CD4-positive, CD25-positive, alpha-beta regulatory T cell (primary cell): ENCODE measurements at regions not wholly inside any gene's neighbourhood (a gene's known extent, or its start where the extent isn't known, plus 50 kb on each side); places are given as distances from the start of the nearest gene placed in this dataset.

Source experiments
- ATAC-seq, 2 donors: fragments of 150-1000 bp; cut with Tn5 transposase; one replicate each; pipeline ENCODE4 v1.10.0; 2021; ENCODE audit warnings: low read depth in 2 of 2, moderate number of reproducible peaks in 2 of 2, moderate library complexity in 1 of 2
- DNase-seq, 3 donors: peaks; one replicate each; pipeline versions ENCODE4 v3.0.0 to v3.0.0-alpha.2; 2012 to 2022; ENCODE audit warnings: mixed read lengths in 1 of 3
- H3K27ac ChIP-seq: one replicate; pipeline ENCODE4 v1.7.0; 2013; ENCODE audit warnings: mild to moderate bottlenecking, low read length; ENCODE audit not compliant: insufficient read depth, poor library complexity, severe bottlenecking
- H3K27me3 ChIP-seq: one replicate; pipeline ENCODE4 v1.7.0; 2013; ENCODE audit warnings: low read length; ENCODE audit not compliant: control insufficient read depth, insufficient read depth
- H3K36me3 ChIP-seq: one replicate; pipeline ENCODE4 v1.7.0; 2013; ENCODE audit warnings: mild to moderate bottlenecking, low read length, moderate library complexity; ENCODE audit not compliant: control insufficient read depth, insufficient read depth
- H3K4me1 ChIP-seq: 2 replicates; pipeline ENCODE4 v1.7.0; 2013; ENCODE audit warnings: mild to moderate bottlenecking, low read length; ENCODE audit not compliant: insufficient read depth, control insufficient read depth, poor library complexity, severe bottlenecking
- H3K4me3 ChIP-seq: one replicate; pipeline ENCODE4 v1.7.0; 2013; ENCODE audit warnings: low read depth, mild to moderate bottlenecking, low read length, moderate library complexity
- H3K9me3 ChIP-seq, 2 experiments: 1 replicate in 1 of 2; 2 replicates in 1 of 2; pipeline ENCODE4 v1.7.0; 2013; ENCODE audit warnings: low read length in 2 of 2, mild to moderate bottlenecking in 1 of 2, moderate library complexity in 1 of 2; ENCODE audit not compliant: control insufficient read depth in 2 of 2
- H3K27ac Mint-ChIP-seq, 3 donors: one replicate each; pipeline ENCODE4 v1.8.0; 2020 to 2022; ENCODE audit warnings: mild to moderate bottlenecking in 3 of 3, mixed read lengths in 3 of 3, moderate library complexity in 2 of 3
- H3K27me3 Mint-ChIP-seq: one replicate; pipeline ENCODE4 v1.8.0; 2022; ENCODE audit warnings: mild to moderate bottlenecking, mixed read lengths
- H3K36me3 Mint-ChIP-seq: one replicate; pipeline ENCODE4 v1.8.0; 2020; ENCODE audit warnings: mixed read lengths
- H3K4me1 Mint-ChIP-seq, 4 donors: one replicate each; pipeline ENCODE4 v1.8.0; 2020 to 2022; ENCODE audit warnings: mixed read lengths in 4 of 4, mild to moderate bottlenecking in 1 of 4
- H3K4me3 Mint-ChIP-seq, 4 donors: one replicate each; pipeline ENCODE4 v1.8.0; 2020 to 2022; ENCODE audit warnings: mild to moderate bottlenecking in 4 of 4, mixed read lengths in 4 of 4, moderate library complexity in 3 of 4
- H3K9me3 Mint-ChIP-seq, 7 donors: one replicate each; pipeline ENCODE4 v1.8.0; 2020 to 2022; ENCODE audit warnings: mixed read lengths in 7 of 7, mild to moderate bottlenecking in 3 of 7, moderate library complexity in 2 of 7

GRCh38 chr12:46915082-46915481 lies 89.3 kb upstream of the SLC38A4 start:
- H3K27me3 Mint-ChIP-seq = peaks cover 18% of the 10 kb centered on the region

GRCh38 chr12:46915836-46916235 lies 90.0 kb upstream of the SLC38A4 start:
- H3K4me3 Mint-ChIP-seq = no peak overlapping the region
- H3K4me1 ChIP-seq = no peaks in the 10 kb centered on the region
- no peak overlapping the region for H3K4me3 ChIP-seq
- ATAC-seq (no peak), DNase-seq (no peak)
- no peaks in the 10 kb centered on the region for H3K36me3 Mint-ChIP-seq
- H3K27ac ChIP-seq = no peak overlapping the region
- no peaks in the 10 kb centered on the region for H3K4me1 Mint-ChIP-seq
- peaks cover 0 to 7% (median 1%) of the 10 kb centered on the region in 7 donors for H3K9me3 Mint-ChIP-seq
- no peaks in the 10 kb centered on the region for H3K9me3 ChIP-seq
- H3K36me3 ChIP-seq = no peaks in the 10 kb centered on the region
- H3K27me3 Mint-ChIP-seq = peaks cover 13% of the 10 kb centered on the region
- no peaks in the 10 kb centered on the region for H3K27me3 ChIP-seq
- no peak overlapping the region for H3K27ac Mint-ChIP-seq

More at GRCh38 chr12:46915082-46915481, 89.3 kb upstream of the SLC38A4 start:
- H3K9me3 ChIP-seq = no peaks in the 10 kb centered on the region
- H3K4me3 ChIP-seq = no peak overlapping the region
- H3K4me1 ChIP-seq = no peaks in the 10 kb centered on the region
- no peaks in the 10 kb centered on the region for H3K27me3 ChIP-seq
- Mint-ChIP-seq H3K4me3 (no peak overlapping the region), H3K4me1 (no peaks in the 10 kb centered on the region), H3K27ac (no peak overlapping the region), H3K9me3 (peaks cover 0 to 8% (median 1%) of the 10 kb centered on the region in 7 donors), H3K36me3 (no peaks in the 10 kb centered on the region)
- DNase-seq = no peak
- H3K27ac ChIP-seq = no peak overlapping the region
- H3K36me3 ChIP-seq = no peaks in the 10 kb centered on the region
- ATAC-seq = no peak

- no peaks in the 10 kb centered on the region for H3K36me3 ChIP-seq
- H3K27ac Mint-ChIP-seq = no peak overlapping the region
- no peaks in the 10 kb centered on the region for H3K4me1 Mint-ChIP-seq
- H3K27me3 ChIP-seq = no peaks in the 10 kb centered on the region
- no peaks in the 10 kb centered on the region for H3K4me1 ChIP-seq
- DNase-seq = no peak
- peaks cover 9% of the 10 kb centered on the region for H3K27me3 Mint-ChIP-seq
- no peak overlapping the region for H3K4me3 Mint-ChIP-seq
- no peaks in the 10 kb centered on the region for H3K9me3 ChIP-seq
- no peak overlapping the region for H3K4me3 ChIP-seq
- H3K27ac ChIP-seq = no peak overlapping the region
- no peaks in the 10 kb centered on the region for H3K36me3 Mint-ChIP-seq
- ATAC-seq = no peak
- peaks cover 0 to 4% (median 0%) of the 10 kb centered on the region in 7 donors for H3K9me3 Mint-ChIP-seq
Measured at GRCh38 chr12:46916796-46917419, 91.1 kb upstream of the SLC38A4 start.

- no peak overlapping the region for H3K27ac ChIP-seq
- DNase-seq (no peak), ATAC-seq (no peak)
- H3K36me3 Mint-ChIP-seq = no peaks in the 10 kb centered on the region
- no peak overlapping the region for H3K4me3 ChIP-seq
- H3K36me3 ChIP-seq = no peaks in the 10 kb centered on the region
- peaks cover 0 to 3% (median 0%) of the 10 kb centered on the region in 7 donors for H3K9me3 Mint-ChIP-seq
- H3K27me3 Mint-ChIP-seq = peaks cover 9% of the 10 kb centered on the region
- no peaks in the 10 kb centered on the region for H3K9me3 ChIP-seq
- H3K4me1 ChIP-seq = no peaks in the 10 kb centered on the region
- H3K27me3 ChIP-seq = no peaks in the 10 kb centered on the region
- H3K4me3 Mint-ChIP-seq = no peak overlapping the region
- H3K27ac Mint-ChIP-seq = no peak overlapping the region
- H3K4me1 Mint-ChIP-seq = no peaks in the 10 kb centered on the region
Measured at GRCh38 chr12:46917821-46918220, 92.0 kb upstream of the SLC38A4 start.

GRCh38 chr12:46918631-46919030 lies 92.8 kb upstream of the SLC38A4 start:
- H3K36me3 Mint-ChIP-seq = no peaks in the 10 kb centered on the region
- Histone ChIP-seq H3K4me3 (no peak overlapping the region), H3K27me3 (peaks cover 2% of the 10 kb centered on the region), H3K36me3 (no peaks in the 10 kb centered on the region), H3K9me3 (no peaks in the 10 kb centered on the region), H3K27ac (no peak overlapping the region), H3K4me1 (no peaks in the 10 kb centered on the region)
- H3K4me3 Mint-ChIP-seq = no peak overlapping the region
- ATAC-seq (no peak), DNase-seq (no peak)
- no peaks in the 10 kb centered on the region for H3K4me1 Mint-ChIP-seq
- H3K27ac Mint-ChIP-seq = no peak overlapping the region
- peaks cover 0 to 3% (median 0%) of the 10 kb centered on the region in 7 donors for H3K9me3 Mint-ChIP-seq
- H3K27me3 Mint-ChIP-seq = peaks cover 9% of the 10 kb centered on the region

- Histone ChIP-seq H3K27ac (no peak overlapping the region), H3K27me3 (peaks cover 2% of the 10 kb centered on the region), H3K4me3 (no peak overlapping the region), H3K4me1 (no peaks in the 10 kb centered on the region), H3K9me3 (no peaks in the 10 kb centered on the region), H3K36me3 (no peaks in the 10 kb centered on the region)
- no peaks in the 10 kb centered on the region for H3K4me1 Mint-ChIP-seq
- H3K4me3 Mint-ChIP-seq = no peak overlapping the region
- no peak overlapping the region for H3K27ac Mint-ChIP-seq
- no peak for ATAC-seq
- no peaks in the 10 kb centered on the region for H3K36me3 Mint-ChIP-seq
- H3K27me3 Mint-ChIP-seq = peaks cover 13% of the 10 kb centered on the region
- peaks cover 0 to 3% (median 0%) of the 10 kb centered on the region in 7 donors for H3K9me3 Mint-ChIP-seq
- DNase-seq = no peak
Measured at GRCh38 chr12:46919666-46920400, 94.0 kb upstream of the SLC38A4 start.

- ATAC-seq (no peak), DNase-seq (no peak)
- Histone ChIP-seq H3K9me3 (no peaks in the 10 kb centered on the region), H3K27ac (no peak overlapping the region), H3K27me3 (peaks cover 2% of the 10 kb centered on the region), H3K36me3 (no peaks in the 10 kb centered on the region), H3K4me1 (no peaks in the 10 kb centered on the region), H3K4me3 (no peak overlapping the region)
- Mint-ChIP-seq H3K36me3 (no peaks in the 10 kb centered on the region), H3K27me3 (peaks cover 18% of the 10 kb centered on the region), H3K4me3 (no peak overlapping the region), H3K4me1 (no peaks in the 10 kb centered on the region), H3K27ac (no peak overlapping the region), H3K9me3 (peaks cover 0 to 3% (median 0%) of the 10 kb centered on the region in 7 donors)
Measured at GRCh38 chr12:46920499-46920898, 94.7 kb upstream of the SLC38A4 start.
